A549 (cell line): ENCODE measurements at regions not wholly inside any gene's neighbourhood (a gene's known extent, or its start where the extent isn't known, plus 50 kb on each side); places are given as distances from the start of the nearest gene placed in this dataset.

Experiments
- CBX2 ChIP-seq: fragments of 200-600 bp; sonication (generic); IDR thresholded peaks from 2 replicates; pipeline ENCODE4 v1.6.1; 2016; ENCODE audit warnings: low read depth, mild to moderate bottlenecking, borderline replicate concordance
- TF ChIP-seq, protein P1 (sequence below): fragments of >200 bp; sonication (Bioruptor Twin); formaldehyde crosslinking; IDR thresholded peaks from 3 replicates; pipeline ENCODE4 v1.6.1; 2016

DNA sequence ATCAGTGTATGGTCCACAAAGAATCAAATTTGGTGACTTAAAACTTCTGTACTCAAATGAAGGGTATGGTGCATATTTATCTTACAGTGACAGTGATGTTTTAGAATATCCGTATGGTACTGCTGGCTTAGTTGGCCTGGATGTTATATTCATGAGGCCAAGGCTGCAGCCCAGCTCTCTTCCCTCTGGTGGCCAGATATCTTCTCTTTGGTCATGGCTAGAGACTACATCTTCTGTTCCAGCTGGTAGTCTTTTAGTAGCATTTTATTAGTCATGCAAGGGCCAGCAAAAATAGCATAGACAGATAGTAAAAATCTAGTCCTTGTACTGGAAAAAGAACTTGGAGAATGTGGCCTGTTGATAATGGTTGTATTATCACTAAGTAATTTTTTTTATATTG, 124.0 kb upstream of the ROPN1 start:
- no peak for TF ChIP-seq CBX2
- TF ChIP-seq, protein P1, sequence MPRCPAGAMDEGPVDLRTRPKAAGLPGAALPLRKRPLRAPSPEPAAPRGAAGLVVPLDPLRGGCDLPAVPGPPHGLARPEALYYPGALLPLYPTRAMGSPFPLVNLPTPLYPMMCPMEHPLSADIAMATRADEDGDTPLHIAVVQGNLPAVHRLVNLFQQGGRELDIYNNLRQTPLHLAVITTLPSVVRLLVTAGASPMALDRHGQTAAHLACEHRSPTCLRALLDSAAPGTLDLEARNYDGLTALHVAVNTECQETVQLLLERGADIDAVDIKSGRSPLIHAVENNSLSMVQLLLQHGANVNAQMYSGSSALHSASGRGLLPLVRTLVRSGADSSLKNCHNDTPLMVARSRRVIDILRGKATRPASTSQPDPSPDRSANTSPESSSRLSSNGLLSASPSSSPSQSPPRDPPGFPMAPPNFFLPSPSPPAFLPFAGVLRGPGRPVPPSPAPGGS, result no peak
